GM18505 (cell line): ENCODE measurements at regions not wholly inside any gene's neighbourhood (a gene's known extent, or its start where the extent isn't known, plus 50 kb on each side); places are given as distances from the start of the nearest gene placed in this dataset.

Experiments used
- ATAC-seq: cut with Tn5 transposase; IDR thresholded peaks from one replicate; pipeline ENCODE4 v1.9.1; 2021; ENCODE audit not compliant: unreplicated experiment
- POLR2A ChIP-seq: IDR thresholded peaks from 4 replicates; pipeline ENCODE4 v1.6.1; 2011; ENCODE audit warnings: borderline replicate concordance; ENCODE audit not compliant: insufficient read depth, insufficient read length; ENCODE audit errors: extremely low read depth

DNA sequence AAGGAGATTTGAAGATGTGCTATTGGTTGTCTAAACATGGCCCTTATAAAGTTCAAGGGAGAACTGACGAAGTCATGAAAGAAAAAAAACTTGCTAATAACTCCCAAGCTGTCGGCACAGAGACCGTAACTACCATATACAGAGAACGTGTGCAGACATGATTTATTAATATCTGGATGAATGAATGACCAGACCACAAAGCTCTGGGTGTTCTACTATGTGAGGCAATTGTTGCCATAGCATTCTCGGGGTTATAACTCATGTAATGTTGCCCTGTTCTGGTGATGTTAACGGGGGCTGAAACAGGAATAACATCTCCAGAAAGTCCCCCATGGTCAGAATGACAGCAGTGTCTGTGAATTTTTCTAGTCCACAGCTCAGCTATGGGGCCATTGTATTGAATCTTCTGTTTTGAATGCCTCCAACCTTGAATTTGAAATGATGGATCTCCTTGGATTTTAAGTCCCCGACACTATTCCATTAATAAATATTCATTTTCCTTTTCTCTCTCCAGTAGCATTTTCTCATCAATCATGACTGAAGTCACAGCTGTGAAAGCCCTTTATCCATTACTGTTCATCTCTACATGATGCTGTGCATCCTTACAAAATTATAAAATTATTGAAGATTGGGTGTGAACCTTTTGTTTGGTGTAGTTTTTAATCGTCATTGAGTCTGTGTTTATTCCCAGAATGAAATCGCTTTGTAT is 483.4 kb upstream of the KLHL29 start:
- no peak for TF ChIP-seq POLR2A
- ATAC-seq = no peak

GRCh38 chr2:22902180-22902550 is 482.8 kb upstream of the KLHL29 start:
- TF ChIP-seq POLR2A = no peak
- no peak for ATAC-seq

DNA sequence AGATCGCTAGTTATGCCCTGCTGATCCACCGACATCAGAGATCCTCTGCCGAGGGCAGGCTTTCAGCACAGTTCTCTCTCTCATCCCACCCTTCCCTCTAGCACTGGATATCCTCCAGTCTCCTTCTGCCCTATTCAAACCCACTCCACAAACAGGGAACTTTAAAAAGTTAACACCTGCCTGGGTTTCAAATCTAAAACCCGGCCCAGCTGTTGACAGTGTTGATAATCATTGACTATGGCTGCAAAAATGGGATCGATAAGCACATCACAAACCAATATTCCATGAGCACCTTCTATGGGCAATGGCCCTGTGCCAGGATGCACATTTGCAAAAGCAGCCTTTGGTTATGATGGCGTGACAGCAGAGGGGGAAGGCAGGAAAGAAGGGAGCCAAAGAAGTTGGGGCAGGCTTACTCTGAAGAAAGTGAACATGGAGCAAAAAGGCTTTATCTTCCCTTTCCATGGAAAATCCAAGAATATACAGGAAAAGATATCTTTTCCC is 482.3 kb upstream of the KLHL29 start:
- no peak for ATAC-seq
- no peak for TF ChIP-seq POLR2A

- TF ChIP-seq POLR2A = no peak
- ATAC-seq = no peak
These were observed 481.4 kb upstream of the KLHL29 start for GRCh38 chr2:22903616-22904015.

DNA sequence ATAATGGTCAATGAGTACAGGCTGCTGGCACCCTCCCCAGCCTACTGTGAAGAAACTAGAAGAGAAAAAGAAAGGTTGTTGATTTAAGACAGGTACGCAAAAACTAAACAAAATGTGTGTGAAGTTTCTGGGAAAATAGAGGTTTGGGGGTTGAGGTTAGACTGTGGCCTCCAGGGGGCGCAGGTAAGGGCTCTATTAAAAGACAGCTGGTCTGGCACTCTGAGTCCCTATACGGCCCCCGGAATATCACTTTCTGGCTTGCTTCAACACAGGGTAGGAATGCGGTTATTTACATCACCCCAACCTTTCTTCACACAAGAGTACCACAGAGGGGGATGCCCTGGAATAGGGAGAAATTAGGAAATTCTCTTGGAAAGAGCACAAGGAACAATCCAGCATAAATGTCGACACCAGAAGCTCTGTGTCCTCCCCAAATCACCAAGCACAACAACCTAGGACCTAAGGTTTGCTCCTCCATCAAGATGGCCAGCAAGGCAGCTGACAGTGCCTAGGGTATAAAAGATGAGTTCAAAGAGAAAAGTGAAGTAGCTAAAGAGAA is 480.8 kb upstream of the KLHL29 start:
- no peak for ATAC-seq
- TF ChIP-seq POLR2A = no peak

GRCh38 chr2:22907330-22907729 is 477.6 kb upstream of the KLHL29 start:
- ATAC-seq = no peak
- TF ChIP-seq POLR2A = no peak

DNA sequence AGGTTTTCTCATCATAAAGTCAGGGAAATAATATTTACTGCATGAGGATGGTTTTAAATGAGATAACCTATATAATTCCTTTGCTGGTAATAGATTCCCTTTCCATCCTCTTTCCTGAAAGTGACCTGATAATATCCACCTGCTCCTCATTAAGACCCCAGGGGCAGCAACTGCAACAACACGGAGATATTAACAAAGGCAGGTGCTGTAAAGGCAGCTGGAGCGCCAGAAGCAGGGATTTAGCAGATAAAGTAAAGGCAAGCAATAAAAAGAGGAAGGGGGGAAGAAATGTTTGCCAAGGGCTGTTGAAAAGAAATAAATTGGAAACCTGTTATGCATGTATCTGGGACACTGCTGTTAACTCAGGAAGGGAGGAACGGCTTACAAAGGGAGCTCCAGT is 472.6 kb upstream of the KLHL29 start:
- no peak for ATAC-seq
- no peak for TF ChIP-seq POLR2A

DNA sequence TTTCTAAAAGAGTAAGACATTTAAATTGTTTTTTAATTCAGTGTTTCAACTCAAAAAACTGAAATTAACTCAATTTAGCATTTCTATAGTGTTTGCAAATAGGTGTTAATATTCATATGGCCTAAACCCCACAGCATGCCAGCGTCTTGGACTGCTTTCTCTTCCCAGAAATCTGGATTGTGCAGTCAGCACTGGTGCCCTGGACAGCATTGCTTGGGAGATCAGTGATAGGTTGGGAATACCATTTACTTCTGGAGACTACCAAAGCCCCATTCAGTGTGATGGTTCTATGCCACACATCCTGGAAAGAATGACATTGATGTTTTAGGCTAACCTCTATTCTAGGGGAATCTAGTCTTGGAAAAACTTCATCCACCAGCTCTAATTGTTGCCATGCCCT is 455.0 kb upstream of the KLHL29 start:
- TF ChIP-seq POLR2A = no peak
- no peak for ATAC-seq

GRCh38 chr2:22930781-22931180 is 454.2 kb upstream of the KLHL29 start:
- no peak for ATAC-seq
- no peak for TF ChIP-seq POLR2A

GRCh38 chr2:22932288-22932687 is 452.7 kb upstream of the KLHL29 start:
- no peak for ATAC-seq
- no peak for TF ChIP-seq POLR2A

DNA sequence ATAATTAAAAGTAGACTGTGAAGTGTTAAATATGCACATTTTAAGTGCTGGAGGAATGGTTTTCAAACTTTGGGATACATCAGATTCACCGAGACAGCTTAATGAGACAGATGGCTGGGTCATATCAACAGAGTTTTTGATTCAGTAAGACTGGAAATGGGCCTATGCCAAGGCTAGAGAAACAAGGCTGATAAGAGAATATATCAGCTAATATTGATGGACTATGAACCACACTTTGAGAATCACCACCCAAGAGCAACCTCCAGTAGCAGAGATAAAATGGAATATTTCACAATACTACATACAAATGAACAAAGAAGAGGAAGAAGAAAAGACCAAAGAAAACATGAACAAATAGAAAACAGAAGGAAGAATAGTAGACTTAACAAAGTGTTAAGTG is 450.2 kb upstream of the KLHL29 start:
- no peak for TF ChIP-seq POLR2A
- no peak for ATAC-seq

DNA sequence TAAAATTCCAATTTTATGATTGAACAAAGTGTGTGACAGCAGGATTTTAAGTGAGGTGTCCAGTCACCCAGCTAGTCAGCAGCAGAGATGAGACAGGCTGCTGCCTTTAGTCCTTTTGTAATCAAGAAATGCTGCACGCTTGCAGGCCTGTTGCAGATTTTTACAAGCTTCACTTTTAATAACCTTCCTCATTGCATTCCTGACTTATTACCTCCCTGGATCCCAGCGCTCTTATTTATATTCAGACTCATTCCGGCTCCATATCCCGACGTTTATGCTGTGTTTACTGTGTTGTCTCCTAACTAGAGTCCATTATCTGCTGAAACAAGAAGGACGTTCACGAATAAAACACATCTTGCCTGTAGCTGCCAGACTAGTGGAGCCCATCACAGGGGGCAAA is 442.5 kb upstream of the KLHL29 start:
- TF ChIP-seq POLR2A = no peak
- ATAC-seq = no peak

- ATAC-seq = no peak
These were observed 440.8 kb upstream of the KLHL29 start for GRCh38 chr2:22944143-22944542.

DNA sequence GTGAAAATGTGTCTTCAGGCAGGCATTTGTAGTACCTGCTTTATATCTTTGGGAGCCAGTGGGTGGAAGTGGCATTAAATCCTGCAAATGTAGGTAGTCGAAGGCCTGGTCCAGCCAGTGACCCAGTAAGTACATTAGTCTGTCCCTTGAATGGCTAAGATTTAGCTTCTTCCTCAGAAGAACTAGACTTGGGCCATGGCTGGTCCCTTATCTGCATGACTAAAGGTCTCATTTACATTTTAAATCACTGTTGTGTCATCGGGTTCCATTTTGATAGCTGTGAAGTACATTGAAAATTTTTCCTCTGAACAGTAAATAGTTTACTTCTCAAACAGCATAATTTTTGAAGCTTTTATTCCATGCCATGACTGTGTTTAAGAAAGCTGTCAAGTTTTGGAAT is 438.4 kb upstream of the KLHL29 start:
- ATAC-seq = no peak
- TF ChIP-seq POLR2A = no peak

More at GRCh38 chr2:22944143-22944542, 440.8 kb upstream of the KLHL29 start:
- TF ChIP-seq POLR2A = no peak
